Gastroesophageal sphincter (tissue), 3 donors: ENCODE measurements at regions not wholly inside any gene's neighbourhood (a gene's known extent, or its start where the extent isn't known, plus 50 kb on each side); places are given as distances from the start of the nearest gene placed in this dataset.

ENCODE experiments used
- EP300 ChIP-seq: sonication (generic); formaldehyde crosslinking; IDR thresholded peaks from one replicate; pipeline ENCODE4 v1.6.1; 2017; ENCODE audit warnings: antibody characterized with exemption, mild to moderate bottlenecking
- POLR2A ChIP-seq, 2 donors: fragments of 450-650 bp; IDR thresholded peaks; one replicate each; pipeline ENCODE4 v1.6.1; 2017; ENCODE audit warnings: antibody characterized with exemption in 2 of 2, mild to moderate bottlenecking in 2 of 2, moderate library complexity in 1 of 2
- TF ChIP-seq, protein P1 (sequence below), 4 experiments: fragments of 200-600 bp in 2 of 4; fragments of 450-650 bp in 2 of 4; sonication (generic) in 1 of 4; IDR thresholded peaks; one replicate each; pipeline ENCODE4 v1.5.1; 2017 to 2019; ENCODE audit warnings: antibody characterized with exemption in 4 of 4, mild to moderate bottlenecking in 2 of 4, moderate library complexity in 2 of 4

DNA sequence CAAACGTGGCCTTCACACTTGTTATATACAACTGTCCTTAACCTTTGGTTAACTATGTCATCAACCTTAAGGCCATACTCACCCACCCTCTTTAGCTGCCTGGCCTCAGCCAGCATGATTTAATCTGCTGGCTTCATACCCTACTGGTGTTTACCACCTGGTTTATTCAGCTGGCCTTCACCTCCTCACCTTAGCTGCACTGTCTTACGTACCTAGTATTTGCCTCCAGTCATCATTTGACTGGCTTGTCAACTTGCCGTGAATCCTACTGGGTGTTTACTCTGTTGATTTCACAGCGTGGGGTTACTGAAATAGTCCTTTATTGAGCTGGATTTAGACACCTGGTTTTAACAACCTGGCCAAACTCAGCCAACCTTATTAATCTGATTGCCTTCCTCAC is 102.8 kb downstream of the IL12A start:
- TF ChIP-seq, protein P1, sequence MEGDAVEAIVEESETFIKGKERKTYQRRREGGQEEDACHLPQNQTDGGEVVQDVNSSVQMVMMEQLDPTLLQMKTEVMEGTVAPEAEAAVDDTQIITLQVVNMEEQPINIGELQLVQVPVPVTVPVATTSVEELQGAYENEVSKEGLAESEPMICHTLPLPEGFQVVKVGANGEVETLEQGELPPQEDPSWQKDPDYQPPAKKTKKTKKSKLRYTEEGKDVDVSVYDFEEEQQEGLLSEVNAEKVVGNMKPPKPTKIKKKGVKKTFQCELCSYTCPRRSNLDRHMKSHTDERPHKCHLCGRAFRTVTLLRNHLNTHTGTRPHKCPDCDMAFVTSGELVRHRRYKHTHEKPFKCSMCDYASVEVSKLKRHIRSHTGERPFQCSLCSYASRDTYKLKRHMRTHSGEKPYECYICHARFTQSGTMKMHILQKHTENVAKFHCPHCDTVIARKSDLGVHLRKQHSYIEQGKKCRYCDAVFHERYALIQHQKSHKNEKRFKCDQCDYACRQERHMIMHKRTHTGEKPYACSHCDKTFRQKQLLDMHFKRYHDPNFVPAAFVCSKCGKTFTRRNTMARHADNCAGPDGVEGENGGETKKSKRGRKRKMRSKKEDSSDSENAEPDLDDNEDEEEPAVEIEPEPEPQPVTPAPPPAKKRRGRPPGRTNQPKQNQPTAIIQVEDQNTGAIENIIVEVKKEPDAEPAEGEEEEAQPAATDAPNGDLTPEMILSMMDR (IDR thresholded peaks at IDR 0.05): no peak
- TF ChIP-seq POLR2A (IDR thresholded peaks at IDR 0.05): no peak
- no peak for TF ChIP-seq EP300
